ENCODE measurements at regions not wholly inside any gene's neighbourhood (a gene's known extent, or its start where the extent isn't known, plus 50 kb on each side); places are given as distances from the start of the nearest gene placed in this dataset.
"Not testable (repeated sequence)": the region's sequence is repeated elsewhere in the genome, so short reads cannot be mapped to it uniquely, and the experiment has no call there.

- not testable (repeated sequence) for DNase-seq (ENCODE audit: low spot score)
These were observed 480.5 kb upstream of the IRAK1BP1 start for GRCh38 chr6:78386854-78387253.

- no peak for DNase-seq (ENCODE audit: low spot score)
These were observed 477.3 kb upstream of the IRAK1BP1 start for GRCh38 chr6:78390066-78390465.

GRCh38 chr6:78397499-78397898 is 469.9 kb upstream of the IRAK1BP1 start:
- DNase-seq (ENCODE audit: low spot score), result no peak

GRCh38 chr6:78398292-78398691 is 469.1 kb upstream of the IRAK1BP1 start:
- DNase-seq (ENCODE audit: low spot score), result no peak

GRCh38 chr6:78400076-78400475 is 467.3 kb upstream of the IRAK1BP1 start:
- no peak for DNase-seq (ENCODE audit: low spot score)

- DNase-seq (ENCODE audit: low spot score), result no peak
These were observed 440.0 kb upstream of the IRAK1BP1 start for GRCh38 chr6:78427386-78427785.

- DNase-seq (ENCODE audit: low spot score), result no peak
These were observed 436.8 kb upstream of the IRAK1BP1 start for GRCh38 chr6:78430521-78430920.

- no peak for DNase-seq (ENCODE audit: low spot score)
These were observed 431.7 kb upstream of the IRAK1BP1 start for GRCh38 chr6:78435671-78436070.

- no peak for DNase-seq (ENCODE audit: low spot score)
These were observed 431.0 kb upstream of the IRAK1BP1 start for GRCh38 chr6:78436335-78436734.

- no peak for DNase-seq (ENCODE audit: low spot score)
These were observed 429.2 kb upstream of the IRAK1BP1 start for GRCh38 chr6:78438135-78438534.

GRCh38 chr6:78460711-78461110 is 406.6 kb upstream of the IRAK1BP1 start:
- no peak for DNase-seq (ENCODE audit: low spot score)

GRCh38 chr6:78462728-78463127 is 404.6 kb upstream of the IRAK1BP1 start:
- DNase-seq (ENCODE audit: low spot score), result no peak

GRCh38 chr6:78465059-78465634 is 402.2 kb upstream of the IRAK1BP1 start:
- no peak for DNase-seq (ENCODE audit: low spot score)

GRCh38 chr6:78476561-78476960 is 390.8 kb upstream of the IRAK1BP1 start:
- DNase-seq (ENCODE audit: low spot score), result no peak

GRCh38 chr6:78482801-78483552 is 384.4 kb upstream of the IRAK1BP1 start:
- no peak for DNase-seq (ENCODE audit: low spot score)

GRCh38 chr6:78483553-78484197 is 383.7 kb upstream of the IRAK1BP1 start:
- no peak for DNase-seq (ENCODE audit: low spot score)

- no peak for DNase-seq (ENCODE audit: low spot score)
These were observed 382.9 kb upstream of the IRAK1BP1 start for GRCh38 chr6:78484198-78485064.

- no peak for DNase-seq (ENCODE audit: low spot score)
These were observed 379.9 kb upstream of the IRAK1BP1 start for GRCh38 chr6:78487401-78487800.

GRCh38 chr6:78489874-78490273 is 377.5 kb upstream of the IRAK1BP1 start:
- DNase-seq (ENCODE audit: low spot score), result no peak

GRCh38 chr6:78492351-78493017 is 374.9 kb upstream of the IRAK1BP1 start:
- DNase-seq (ENCODE audit: low spot score), result no peak

GRCh38 chr6:78500299-78501089 is 366.9 kb upstream of the IRAK1BP1 start:
- DNase-seq (ENCODE audit: low spot score), result no peak

Measured in H4 (cell line).